Neural cell (in vitro differentiated cells): ENCODE measurements at regions not wholly inside any gene's neighbourhood (a gene's known extent, or its start where the extent isn't known, plus 50 kb on each side); places are given as distances from the start of the nearest gene placed in this dataset.

Source experiments
- EP300 ChIP-seq: fragments of 450-650 bp; conservative IDR thresholded peaks from 2 replicates; pipeline ENCODE4 v1.6.1; 2014; ENCODE audit warnings: antibody characterized with exemption, mild to moderate bottlenecking, moderate library complexity; ENCODE audit not compliant: poor library complexity, severe bottlenecking
- EZH2 ChIP-seq: fragments of 200-600, 300-800 bp; shearing (Covaris generic), sonication (generic); IDR thresholded peaks from 2 replicates; pipeline ENCODE4 v1.6.1; 2014; ENCODE audit warnings: antibody characterized with exemption, low read length, borderline replicate concordance, mild to moderate bottlenecking; ENCODE audit not compliant: insufficient read depth, poor library complexity, severe bottlenecking
- MXI1 ChIP-seq: fragments of 450-650 bp; conservative IDR thresholded peaks from 2 replicates; pipeline ENCODE4 v1.6.1; 2014; ENCODE audit warnings: antibody characterized with exemption, mild to moderate bottlenecking; ENCODE audit not compliant: poor library complexity, severe bottlenecking
- POLR2AphosphoS5 ChIP-seq: IDR thresholded peaks from 2 replicates; pipeline ENCODE4 v1.6.1; 2012
- RAD21 ChIP-seq: fragments of 450-650 bp; conservative IDR thresholded peaks from 2 replicates; pipeline ENCODE4 v1.6.1; 2014; ENCODE audit warnings: antibody characterized with exemption, mild to moderate bottlenecking, moderate library complexity
- SMC3 ChIP-seq: fragments of 450-650 bp; conservative IDR thresholded peaks from 2 replicates; pipeline ENCODE4 v1.6.1; 2014; ENCODE audit warnings: antibody characterized with exemption, mild to moderate bottlenecking, moderate library complexity; ENCODE audit not compliant: poor library complexity
- TAF1 ChIP-seq: IDR thresholded peaks from 2 replicates; pipeline ENCODE4 v1.6.1; 2012; ENCODE audit warnings: low read depth
- TF ChIP-seq, protein P1 (sequence below): fragments of 450-650 bp; IDR thresholded peaks from 2 replicates; pipeline ENCODE4 v1.5.1; 2014; ENCODE audit warnings: antibody characterized with exemption, mild to moderate bottlenecking, moderate library complexity; ENCODE audit not compliant: poor library complexity, severe bottlenecking
- TF ChIP-seq, protein P2 (sequence below): IDR thresholded peaks from 2 replicates; pipeline ENCODE4 v1.6.1; 2012; ENCODE audit warnings: borderline replicate concordance

DNA sequence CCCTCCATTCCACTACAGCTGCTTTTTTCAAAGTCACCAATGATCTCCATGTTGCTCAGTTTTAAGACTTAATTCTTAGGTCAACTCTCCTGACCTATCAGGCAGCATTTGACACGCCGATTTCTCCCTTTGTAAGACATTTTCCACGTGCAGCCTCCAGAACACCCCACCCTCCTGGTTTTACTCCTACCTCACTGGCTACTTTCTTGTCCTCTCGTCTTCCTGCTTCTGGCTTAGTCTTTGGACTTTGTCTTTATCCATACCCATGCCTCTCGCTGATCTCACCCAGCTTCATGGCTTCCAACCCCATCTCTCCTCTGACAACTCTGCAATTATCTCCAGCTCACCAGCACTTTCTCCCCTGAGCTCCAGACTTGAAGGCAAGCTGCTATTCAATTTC is 99.3 kb upstream of the UMPS start:
- TF ChIP-seq, protein P1, sequence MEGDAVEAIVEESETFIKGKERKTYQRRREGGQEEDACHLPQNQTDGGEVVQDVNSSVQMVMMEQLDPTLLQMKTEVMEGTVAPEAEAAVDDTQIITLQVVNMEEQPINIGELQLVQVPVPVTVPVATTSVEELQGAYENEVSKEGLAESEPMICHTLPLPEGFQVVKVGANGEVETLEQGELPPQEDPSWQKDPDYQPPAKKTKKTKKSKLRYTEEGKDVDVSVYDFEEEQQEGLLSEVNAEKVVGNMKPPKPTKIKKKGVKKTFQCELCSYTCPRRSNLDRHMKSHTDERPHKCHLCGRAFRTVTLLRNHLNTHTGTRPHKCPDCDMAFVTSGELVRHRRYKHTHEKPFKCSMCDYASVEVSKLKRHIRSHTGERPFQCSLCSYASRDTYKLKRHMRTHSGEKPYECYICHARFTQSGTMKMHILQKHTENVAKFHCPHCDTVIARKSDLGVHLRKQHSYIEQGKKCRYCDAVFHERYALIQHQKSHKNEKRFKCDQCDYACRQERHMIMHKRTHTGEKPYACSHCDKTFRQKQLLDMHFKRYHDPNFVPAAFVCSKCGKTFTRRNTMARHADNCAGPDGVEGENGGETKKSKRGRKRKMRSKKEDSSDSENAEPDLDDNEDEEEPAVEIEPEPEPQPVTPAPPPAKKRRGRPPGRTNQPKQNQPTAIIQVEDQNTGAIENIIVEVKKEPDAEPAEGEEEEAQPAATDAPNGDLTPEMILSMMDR, result no peak
- TF ChIP-seq, protein P2, sequence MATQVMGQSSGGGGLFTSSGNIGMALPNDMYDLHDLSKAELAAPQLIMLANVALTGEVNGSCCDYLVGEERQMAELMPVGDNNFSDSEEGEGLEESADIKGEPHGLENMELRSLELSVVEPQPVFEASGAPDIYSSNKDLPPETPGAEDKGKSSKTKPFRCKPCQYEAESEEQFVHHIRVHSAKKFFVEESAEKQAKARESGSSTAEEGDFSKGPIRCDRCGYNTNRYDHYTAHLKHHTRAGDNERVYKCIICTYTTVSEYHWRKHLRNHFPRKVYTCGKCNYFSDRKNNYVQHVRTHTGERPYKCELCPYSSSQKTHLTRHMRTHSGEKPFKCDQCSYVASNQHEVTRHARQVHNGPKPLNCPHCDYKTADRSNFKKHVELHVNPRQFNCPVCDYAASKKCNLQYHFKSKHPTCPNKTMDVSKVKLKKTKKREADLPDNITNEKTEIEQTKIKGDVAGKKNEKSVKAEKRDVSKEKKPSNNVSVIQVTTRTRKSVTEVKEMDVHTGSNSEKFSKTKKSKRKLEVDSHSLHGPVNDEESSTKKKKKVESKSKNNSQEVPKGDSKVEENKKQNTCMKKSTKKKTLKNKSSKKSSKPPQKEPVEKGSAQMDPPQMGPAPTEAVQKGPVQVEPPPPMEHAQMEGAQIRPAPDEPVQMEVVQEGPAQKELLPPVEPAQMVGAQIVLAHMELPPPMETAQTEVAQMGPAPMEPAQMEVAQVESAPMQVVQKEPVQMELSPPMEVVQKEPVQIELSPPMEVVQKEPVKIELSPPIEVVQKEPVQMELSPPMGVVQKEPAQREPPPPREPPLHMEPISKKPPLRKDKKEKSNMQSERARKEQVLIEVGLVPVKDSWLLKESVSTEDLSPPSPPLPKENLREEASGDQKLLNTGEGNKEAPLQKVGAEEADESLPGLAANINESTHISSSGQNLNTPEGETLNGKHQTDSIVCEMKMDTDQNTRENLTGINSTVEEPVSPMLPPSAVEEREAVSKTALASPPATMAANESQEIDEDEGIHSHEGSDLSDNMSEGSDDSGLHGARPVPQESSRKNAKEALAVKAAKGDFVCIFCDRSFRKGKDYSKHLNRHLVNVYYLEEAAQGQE, result no peak
- TF ChIP-seq EP300 (no peak), RAD21 (no peak), POLR2AphosphoS5 (no peak), TAF1 (no peak), MXI1 (no peak), SMC3 (no peak), EZH2 (no peak)
